ENCODE measurements at regions not wholly inside any gene's neighbourhood (a gene's known extent, or its start where the extent isn't known, plus 50 kb on each side); places are given as distances from the start of the nearest gene placed in this dataset.

DNA sequence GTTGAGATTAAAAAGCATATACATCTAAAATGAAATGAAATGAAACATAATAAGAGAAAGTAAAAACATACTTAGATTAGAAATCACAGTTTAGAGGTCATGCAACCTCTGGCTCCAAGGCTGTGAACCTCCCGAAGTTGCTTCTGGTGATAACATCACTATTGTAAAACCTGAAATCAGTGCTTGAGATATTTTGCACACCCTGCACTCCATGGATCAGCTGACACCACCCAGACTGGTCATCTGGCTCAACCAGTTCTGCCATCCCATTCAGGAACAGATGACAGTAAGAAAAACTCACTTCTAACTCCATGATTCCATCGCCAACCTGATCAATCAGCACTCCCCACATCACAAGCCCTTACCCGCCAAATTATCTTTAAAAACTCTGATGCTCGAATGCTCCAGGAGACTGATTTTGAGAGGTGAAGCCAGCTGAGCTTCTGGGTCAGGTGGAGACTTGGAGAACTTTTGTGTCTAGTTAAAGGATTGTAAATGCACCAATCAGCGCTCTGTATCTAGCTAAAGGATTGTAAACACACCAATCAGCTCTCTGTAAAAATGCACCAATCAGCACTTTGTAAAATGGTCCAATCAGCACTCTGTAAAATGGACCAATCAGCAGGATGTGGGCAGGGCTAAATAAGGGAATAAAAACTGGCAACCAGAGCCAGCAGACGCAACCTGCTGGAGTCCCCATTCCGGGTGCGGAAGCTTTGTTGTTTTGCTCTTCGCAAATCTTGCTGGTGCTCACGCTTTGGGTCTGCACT lies 162.6 kb upstream of the MAGI2 start:
- no peak for DNase-seq (ENCODE audit: low read depth)
- TF ChIP-seq, protein P1, sequence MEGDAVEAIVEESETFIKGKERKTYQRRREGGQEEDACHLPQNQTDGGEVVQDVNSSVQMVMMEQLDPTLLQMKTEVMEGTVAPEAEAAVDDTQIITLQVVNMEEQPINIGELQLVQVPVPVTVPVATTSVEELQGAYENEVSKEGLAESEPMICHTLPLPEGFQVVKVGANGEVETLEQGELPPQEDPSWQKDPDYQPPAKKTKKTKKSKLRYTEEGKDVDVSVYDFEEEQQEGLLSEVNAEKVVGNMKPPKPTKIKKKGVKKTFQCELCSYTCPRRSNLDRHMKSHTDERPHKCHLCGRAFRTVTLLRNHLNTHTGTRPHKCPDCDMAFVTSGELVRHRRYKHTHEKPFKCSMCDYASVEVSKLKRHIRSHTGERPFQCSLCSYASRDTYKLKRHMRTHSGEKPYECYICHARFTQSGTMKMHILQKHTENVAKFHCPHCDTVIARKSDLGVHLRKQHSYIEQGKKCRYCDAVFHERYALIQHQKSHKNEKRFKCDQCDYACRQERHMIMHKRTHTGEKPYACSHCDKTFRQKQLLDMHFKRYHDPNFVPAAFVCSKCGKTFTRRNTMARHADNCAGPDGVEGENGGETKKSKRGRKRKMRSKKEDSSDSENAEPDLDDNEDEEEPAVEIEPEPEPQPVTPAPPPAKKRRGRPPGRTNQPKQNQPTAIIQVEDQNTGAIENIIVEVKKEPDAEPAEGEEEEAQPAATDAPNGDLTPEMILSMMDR (conservative IDR thresholded peaks at IDR 0.05; ENCODE audit: control insufficient read depth, insufficient read depth, low read depth, low read length): no peak
- no peak overlapping the region for H3K4me3 ChIP-seq (ENCODE audit: control insufficient read depth, low read depth, low read length)

DNA sequence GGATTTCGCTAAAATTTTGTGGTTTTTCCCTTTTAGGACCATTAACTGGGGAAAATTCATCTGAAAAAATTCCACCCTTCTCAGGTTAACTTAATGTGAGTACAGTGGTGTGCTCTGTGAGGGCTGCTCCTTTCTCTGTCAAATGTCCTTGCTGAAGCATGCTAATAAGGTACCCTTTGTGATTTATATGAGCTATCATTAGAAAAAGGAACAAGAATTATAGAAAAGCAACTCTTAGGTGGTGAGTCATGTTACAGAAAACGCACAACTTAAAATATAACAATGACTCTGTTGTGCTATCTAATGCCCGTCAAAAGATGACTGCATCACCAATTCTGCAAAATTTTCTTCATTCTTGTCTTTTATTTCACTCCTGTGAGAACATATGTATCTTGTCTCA lies 162.0 kb upstream of the MAGI2 start:
- TF ChIP-seq, protein P1 (conservative IDR thresholded peaks at IDR 0.05; ENCODE audit: control insufficient read depth, insufficient read depth, low read depth, low read length): no peak
- DNase-seq (ENCODE audit: low read depth): no peak
- no peak overlapping the region for H3K4me3 ChIP-seq (ENCODE audit: control insufficient read depth, low read depth, low read length)

GRCh38 chr7:79612903-79613302 lies 159.4 kb upstream of the MAGI2 start:
- DNase-seq (ENCODE audit: low read depth): no peak
- TF ChIP-seq, protein P1 (conservative IDR thresholded peaks at IDR 0.05; ENCODE audit: control insufficient read depth, insufficient read depth, low read depth, low read length): no peak
- H3K4me3 ChIP-seq (ENCODE audit: control insufficient read depth, low read depth, low read length): no peak overlapping the region

DNA sequence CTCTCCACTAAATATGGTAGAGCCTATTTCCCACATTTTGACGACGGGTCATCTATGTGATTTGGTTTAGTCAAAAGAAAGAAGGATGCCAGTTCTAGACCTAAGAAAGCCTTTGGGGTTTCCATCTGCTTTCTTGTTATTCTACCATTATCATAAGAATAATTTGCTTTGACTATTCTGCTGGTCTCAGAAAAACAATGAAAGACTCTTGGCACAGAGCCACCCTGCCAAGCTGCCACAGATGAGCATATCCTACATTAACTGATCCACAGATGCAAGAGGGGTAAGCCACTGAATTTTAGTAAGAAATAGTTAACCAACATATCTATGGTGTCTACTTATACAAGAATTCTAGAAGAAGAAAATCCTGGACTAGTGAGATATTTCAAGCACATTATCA lies 158.6 kb upstream of the MAGI2 start:
- TF ChIP-seq, protein P1 (conservative IDR thresholded peaks at IDR 0.05; ENCODE audit: control insufficient read depth, insufficient read depth, low read depth, low read length): no peak
- no peak for DNase-seq (ENCODE audit: low read depth)
- no peak overlapping the region for H3K4me3 ChIP-seq (ENCODE audit: control insufficient read depth, low read depth, low read length)

DNA sequence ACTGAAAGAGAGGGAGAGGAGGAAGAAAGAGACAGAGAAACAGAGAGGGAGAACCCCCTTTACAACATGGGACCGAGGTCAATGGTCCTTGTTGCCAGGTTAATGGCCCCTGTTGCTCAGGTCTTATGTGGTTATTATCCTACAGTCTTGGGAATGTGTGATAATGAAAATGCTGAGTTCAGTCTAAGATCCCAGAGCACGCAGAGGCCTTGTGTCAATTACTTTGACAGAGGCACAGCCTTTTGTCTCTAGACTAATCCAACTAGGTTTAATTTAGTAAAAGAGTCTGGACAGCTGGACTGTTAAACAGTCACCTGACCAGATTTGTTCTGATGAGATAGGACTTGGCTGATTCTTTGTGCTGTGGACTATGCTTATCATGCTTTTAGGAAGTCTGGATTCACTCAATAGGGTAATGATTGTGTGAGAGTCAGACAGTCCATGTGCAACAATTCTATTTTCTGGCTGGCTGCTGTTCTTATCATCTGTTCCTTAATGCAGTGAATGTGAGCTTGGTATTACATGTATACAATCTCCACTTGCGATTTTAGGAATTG lies 157.4 kb upstream of the MAGI2 start:
- TF ChIP-seq, protein P1 (conservative IDR thresholded peaks at IDR 0.05; ENCODE audit: control insufficient read depth, insufficient read depth, low read depth, low read length): no peak
- no peak for DNase-seq (ENCODE audit: low read depth)
- no peak overlapping the region for H3K4me3 ChIP-seq (ENCODE audit: control insufficient read depth, low read depth, low read length)

DNA sequence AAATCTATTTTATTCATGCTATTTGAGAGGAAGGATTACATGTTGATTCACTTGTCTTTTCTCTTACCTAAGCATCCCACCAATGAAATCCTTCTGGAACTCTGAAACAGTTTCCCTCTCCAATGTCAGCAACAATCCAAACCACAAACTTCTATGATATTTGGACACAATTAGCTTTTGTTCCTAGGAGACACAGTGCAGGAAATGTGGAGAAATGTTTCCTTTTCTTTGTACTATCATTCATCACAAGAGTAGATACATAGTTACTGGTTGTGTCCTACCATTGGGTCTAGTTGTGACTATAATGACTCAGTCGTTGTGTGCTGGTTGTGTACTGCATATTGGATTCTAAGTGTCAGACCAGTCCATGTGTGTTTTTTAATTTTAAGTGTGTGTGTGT lies 156.8 kb upstream of the MAGI2 start:
- no peak for DNase-seq (ENCODE audit: low read depth)
- TF ChIP-seq, protein P1 (conservative IDR thresholded peaks at IDR 0.05; ENCODE audit: control insufficient read depth, insufficient read depth, low read depth, low read length): no peak
- H3K4me3 ChIP-seq (ENCODE audit: control insufficient read depth, low read depth, low read length): no peak overlapping the region
